AG09319 (cell line): ENCODE measurements at regions not wholly inside any gene's neighbourhood (a gene's known extent, or its start where the extent isn't known, plus 50 kb on each side); places are given as distances from the start of the nearest gene placed in this dataset.
"Not testable (repeated sequence)": the region's sequence is repeated elsewhere in the genome, so short reads cannot be mapped to it uniquely, and the experiment has no call there.

Experiments
- DNase-seq: peaks from one replicate; pipeline ENCODE4 v3.0.0-alpha.2; 2010; ENCODE audit warnings: low read depth; ENCODE audit errors: extremely low read depth
- CTCF ChIP-seq: IDR thresholded peaks from 2 replicates; pipeline ENCODE4 v1.5.1; 2011; ENCODE audit warnings: low read depth, mild to moderate bottlenecking, inconsistent platforms, low read length, moderate library complexity

GRCh38 chr7:110483553-110483952 lies 607.4 kb upstream of the LRRN3 start:
- DNase-seq = no peak
- no peak for TF ChIP-seq CTCF

- TF ChIP-seq CTCF = no peak
- no peak for DNase-seq
Measured at GRCh38 chr7:110484356-110484755, 606.6 kb upstream of the LRRN3 start.

- no peak for DNase-seq
- TF ChIP-seq CTCF = no peak
Measured at GRCh38 chr7:110486549-110486948, 604.4 kb upstream of the LRRN3 start.

GRCh38 chr7:110502888-110503465 lies 588.0 kb upstream of the LRRN3 start:
- no peak for DNase-seq

GRCh38 chr7:110507369-110507768 lies 583.6 kb upstream of the LRRN3 start:
- DNase-seq = no peak
- no peak for TF ChIP-seq CTCF

More at GRCh38 chr7:110502888-110503465, 588.0 kb upstream of the LRRN3 start:
- TF ChIP-seq CTCF = no peak

- TF ChIP-seq CTCF = no peak
- DNase-seq = no peak
Measured at GRCh38 chr7:110507832-110508231, 583.1 kb upstream of the LRRN3 start.

- not testable (repeated sequence) for DNase-seq
Measured at GRCh38 chr7:110514975-110515551, 575.9 kb upstream of the LRRN3 start.

GRCh38 chr7:110519851-110520250 lies 571.1 kb upstream of the LRRN3 start:
- DNase-seq = no peak

More at GRCh38 chr7:110519851-110520250, 571.1 kb upstream of the LRRN3 start:
- TF ChIP-seq CTCF = no peak
